ENCODE measurements at regions not wholly inside any gene's neighbourhood (a gene's known extent, or its start where the extent isn't known, plus 50 kb on each side); places are given as distances from the start of the nearest gene placed in this dataset.

DNA sequence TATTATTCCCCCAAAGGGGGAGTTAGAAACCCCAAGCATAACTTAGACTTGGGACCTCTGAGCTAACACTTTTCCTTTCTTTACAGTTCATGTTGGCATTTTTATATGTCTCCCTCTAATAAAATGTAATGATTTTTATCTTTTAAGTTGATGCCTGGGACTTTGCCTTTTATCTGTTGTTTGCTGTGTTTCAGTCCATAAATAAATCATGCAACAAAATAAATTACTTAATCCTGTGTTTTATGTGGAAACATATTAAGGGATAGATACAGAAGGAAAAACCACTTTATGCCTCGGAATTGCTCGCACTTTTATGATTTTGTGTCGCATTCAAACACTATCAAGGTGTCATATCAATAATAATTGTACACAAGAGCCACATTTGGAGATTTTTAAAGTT lies 93.7 kb upstream of the TBC1D5 start:
- no peaks in the 10 kb centered on the region for H3K9me3 Mint-ChIP-seq
- no peaks in the 10 kb centered on the region for H3K36me3 ChIP-seq (ENCODE audit: control insufficient read depth in 2 of 2, extremely low read depth in 1 of 2, insufficient read depth in 1 of 2, low read length in 1 of 2)
- CTCF ChIA-PET = interaction anchor here in 1 of 2 donors (0.6 kb wide), 1 partner anchor 1146 kb away, joined by 3 read pairs; no protein-coding TSS in a partner anchor

DNA sequence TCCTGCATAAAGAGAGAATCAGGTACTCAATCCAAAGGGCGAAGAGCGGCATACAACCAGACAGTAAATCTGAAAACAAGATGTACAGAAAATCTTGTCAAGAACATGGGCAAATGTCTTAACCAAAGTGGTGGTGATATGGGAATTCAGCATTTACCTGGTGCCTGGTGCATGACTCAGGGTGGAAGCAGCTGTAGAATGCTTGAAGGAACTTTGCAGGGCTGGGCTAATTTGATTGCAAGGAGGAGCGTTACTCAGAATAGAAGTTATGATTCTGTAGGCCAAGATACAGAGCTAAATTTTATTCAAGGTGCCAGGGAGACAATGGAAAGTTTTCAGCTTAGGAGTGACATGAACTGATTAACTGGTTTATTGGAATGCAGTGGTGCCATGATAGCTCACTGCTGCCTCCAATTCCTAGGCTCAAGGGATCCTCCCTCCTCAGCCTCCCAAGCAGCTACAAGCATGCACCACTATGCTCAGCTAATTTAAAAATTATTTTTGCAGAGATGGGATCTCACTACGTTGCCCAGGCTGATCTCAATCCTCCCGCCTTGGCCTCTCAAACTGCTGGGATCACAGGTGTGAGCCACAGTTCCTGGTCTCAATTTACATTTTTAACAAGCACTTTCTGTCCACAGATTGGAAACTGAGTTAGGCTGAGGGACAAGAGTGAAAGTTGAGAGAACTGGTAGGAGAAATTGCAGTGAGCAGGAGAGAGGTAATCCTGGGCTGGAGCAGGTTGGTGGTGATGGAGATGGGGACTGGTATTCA lies 91.5 kb upstream of the TBC1D5 start:
- Histone ChIP-seq H3K4me1 (ENCODE audit: control insufficient read depth in 1 of 2, extremely low read depth in 1 of 2, insufficient read depth in 2 of 2, low read length in 2 of 2) (no peaks in the 10 kb centered on the region), H3K9me3 (no peaks in the 10 kb centered on the region), H3K27me3 (replicated peaks in 1 of 2; ENCODE audit: control insufficient read depth in 2 of 2, extremely low read depth in 1 of 2, insufficient read depth in 2 of 2, low read length in 1 of 2) (peaks cover 0 to 3% of the 10 kb centered on the region in 2 experiments), H3K27ac (ENCODE audit: low read length) (no peak overlapping the region), H3K4me3 (ENCODE audit: control insufficient read depth in 1 of 2, extremely low read depth in 1 of 2, low read length in 1 of 2) (no peak overlapping the region), H3K36me3 (ENCODE audit: control insufficient read depth in 2 of 2, extremely low read depth in 1 of 2, insufficient read depth in 1 of 2, low read length in 1 of 2) (no peaks in the 10 kb centered on the region)
- Mint-ChIP-seq H3K4me3 (no peak overlapping the region), H3K27ac (no peak overlapping the region), H3K36me3 (no peaks in the 10 kb centered on the region), H3K9me3 (no peaks in the 10 kb centered on the region), H3K4me1 (no peaks in the 10 kb centered on the region), H3K27me3 (peaks cover 5% of the 10 kb centered on the region in 2 donors)
- 100% methylated on average over 2 of the region's 5 CpGs for WGBS (ENCODE audit: insufficient coverage)
- ATAC-seq (replicated peaks in 1 of 4) (no peak), DNase-seq (no peak)
- ChIA-PET POLR2A (no interaction called here), CTCF (interaction anchor here in 1 of 2 donors (0.6 to 1.1 kb wide), 2 partner anchors 9 to 238 kb away, joined by 3 to 4 read pairs; no protein-coding TSS in a partner anchor)

More for the DNA sequence above, 93.7 kb upstream of the TBC1D5 start:
- DNase-seq = no peak
- no CpG with 5 or more reads among the region's 3 CpGs for WGBS (ENCODE audit: insufficient coverage)
- Histone ChIP-seq H3K4me1 (ENCODE audit: control insufficient read depth in 1 of 2, extremely low read depth in 1 of 2, insufficient read depth in 2 of 2, low read length in 2 of 2) (no peaks in the 10 kb centered on the region), H3K4me3 (ENCODE audit: control insufficient read depth in 1 of 2, extremely low read depth in 1 of 2, low read length in 1 of 2) (no peak overlapping the region), H3K27me3 (replicated peaks in 1 of 2; ENCODE audit: control insufficient read depth in 2 of 2, extremely low read depth in 1 of 2, insufficient read depth in 2 of 2, low read length in 1 of 2) (peaks cover 0 to 6% of the 10 kb centered on the region in 2 experiments), H3K27ac (ENCODE audit: low read length) (no peak overlapping the region), H3K9me3 (no peaks in the 10 kb centered on the region)
- Mint-ChIP-seq H3K4me1 (no peaks in the 10 kb centered on the region), H3K27me3 (peaks cover 5% of the 10 kb centered on the region in 2 donors), H3K27ac (no peak overlapping the region), H3K4me3 (no peak overlapping the region), H3K36me3 (no peaks in the 10 kb centered on the region)
- POLR2A ChIA-PET = no interaction called here
- ATAC-seq (replicated peaks in 1 of 4) = no peak

DNA sequence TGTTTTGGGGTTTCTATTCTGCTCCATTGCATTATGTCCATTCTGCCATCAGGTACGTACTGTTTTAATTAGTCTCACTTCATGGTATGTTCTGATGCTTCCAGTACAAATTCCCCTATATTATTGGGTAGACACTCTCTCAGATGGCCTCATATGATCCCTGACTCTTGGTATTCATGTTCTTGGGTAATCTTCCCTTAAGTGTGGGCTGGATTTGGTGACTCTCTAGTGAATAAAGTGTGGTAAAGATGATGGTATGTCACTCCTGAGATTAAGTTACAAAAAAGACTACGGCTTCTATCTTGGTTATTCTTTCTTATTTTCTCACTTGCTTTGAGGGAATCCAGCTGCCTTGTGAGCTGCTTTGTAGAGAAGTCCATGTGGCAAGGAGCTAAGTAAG lies 89.6 kb upstream of the TBC1D5 start:
- Mint-ChIP-seq H3K9me3 (no peaks in the 10 kb centered on the region), H3K4me3 (no peak overlapping the region), H3K27me3 (no peaks in the 10 kb centered on the region), H3K4me1 (no peaks in the 10 kb centered on the region), H3K36me3 (no peaks in the 10 kb centered on the region), H3K27ac (no peak overlapping the region)
- ATAC-seq (replicated peaks in 1 of 4) (no peak), DNase-seq (no peak)
- Histone ChIP-seq H3K4me1 (ENCODE audit: control insufficient read depth in 1 of 2, extremely low read depth in 1 of 2, insufficient read depth in 2 of 2, low read length in 2 of 2) (no peaks in the 10 kb centered on the region), H3K27me3 (replicated peaks in 1 of 2; ENCODE audit: control insufficient read depth in 2 of 2, extremely low read depth in 1 of 2, insufficient read depth in 2 of 2, low read length in 1 of 2) (peaks cover 0 to 3% of the 10 kb centered on the region in 2 experiments), H3K4me3 (ENCODE audit: control insufficient read depth in 1 of 2, extremely low read depth in 1 of 2, low read length in 1 of 2) (no peak overlapping the region), H3K9me3 (no peaks in the 10 kb centered on the region), H3K27ac (ENCODE audit: low read length) (no peak overlapping the region), H3K36me3 (ENCODE audit: control insufficient read depth in 2 of 2, extremely low read depth in 1 of 2, insufficient read depth in 1 of 2, low read length in 1 of 2) (no peaks in the 10 kb centered on the region)
- CTCF ChIA-PET = interaction anchor here in 1 of 2 donors (1.9 kb wide), 1 partner anchor 10 kb away, joined by 12 read pairs; no protein-coding TSS in a partner anchor
- WGBS (ENCODE audit: insufficient coverage) = no CpG with 5 or more reads among the region's 2 CpGs
- POLR2A ChIA-PET = no interaction called here

DNA sequence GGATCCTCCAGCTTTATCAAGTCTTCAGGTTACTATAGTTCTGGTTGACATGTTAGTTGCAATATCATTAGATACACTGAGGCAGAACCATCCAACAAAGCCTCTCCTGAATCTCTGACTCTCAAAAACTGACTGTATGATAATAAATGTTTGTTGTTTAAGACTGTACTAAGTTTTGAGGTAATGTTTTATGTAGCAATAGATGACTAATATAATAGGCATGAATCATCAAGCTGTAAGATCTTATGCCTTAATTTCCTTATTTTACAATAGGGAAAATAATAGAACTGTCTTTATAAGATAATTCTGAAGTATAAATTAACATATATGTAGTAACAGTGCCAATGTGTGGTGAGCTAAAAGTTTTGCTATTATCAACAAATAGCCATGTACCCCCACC lies 88.9 kb upstream of the TBC1D5 start:
- no peak for ATAC-seq (replicated peaks in 1 of 4)
- DNase-seq = no peak
- H3K27ac Mint-ChIP-seq = no peak overlapping the region

DNA sequence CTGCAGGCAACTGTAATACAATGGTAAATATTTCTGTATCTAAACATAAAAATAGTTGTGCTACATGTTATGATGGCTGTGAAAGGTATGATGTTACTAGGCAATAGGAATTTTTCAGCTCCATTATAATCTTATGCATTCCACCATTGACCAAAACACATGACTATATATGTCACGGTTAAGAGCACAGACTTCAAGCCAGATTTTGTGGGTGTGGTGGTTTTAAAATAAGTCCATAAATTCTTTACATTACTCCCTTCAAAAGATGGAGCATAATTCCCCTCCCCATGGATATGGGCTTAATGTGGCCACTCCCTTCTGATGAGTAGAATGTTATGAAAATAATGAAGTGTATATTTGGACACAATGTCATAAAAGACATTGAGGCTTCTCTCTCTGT lies 88.4 kb upstream of the TBC1D5 start:
- no peak for ATAC-seq (replicated peaks in 1 of 4)
- CTCF ChIA-PET = interaction anchor here in 1 of 2 donors (1.9 kb wide), 1 partner anchor 11 kb away, joined by 12 read pairs; no protein-coding TSS in a partner anchor

More for the DNA sequence above, 88.9 kb upstream of the TBC1D5 start:
- no peak overlapping the region for H3K27ac ChIP-seq (ENCODE audit: low read length)
- Mint-ChIP-seq H3K9me3 (no peaks in the 10 kb centered on the region), H3K4me3 (no peak overlapping the region), H3K36me3 (no peaks in the 10 kb centered on the region), H3K27me3 (no peaks in the 10 kb centered on the region), H3K4me1 (no peaks in the 10 kb centered on the region)
- no peak overlapping the region for H3K4me3 ChIP-seq (ENCODE audit: control insufficient read depth in 1 of 2, extremely low read depth in 1 of 2, low read length in 1 of 2)
- no peaks in the 10 kb centered on the region for H3K9me3 ChIP-seq
- ChIA-PET CTCF (interaction anchor here in 1 of 2 donors (1.9 kb wide), 1 partner anchor 10 kb away, joined by 12 read pairs; no protein-coding TSS in a partner anchor), POLR2A (no interaction called here)
- no peaks in the 10 kb centered on the region for H3K4me1 ChIP-seq (ENCODE audit: control insufficient read depth in 1 of 2, extremely low read depth in 1 of 2, insufficient read depth in 2 of 2, low read length in 2 of 2)
- H3K36me3 ChIP-seq (ENCODE audit: control insufficient read depth in 2 of 2, extremely low read depth in 1 of 2, insufficient read depth in 1 of 2, low read length in 1 of 2) = no peaks in the 10 kb centered on the region
- peaks cover 0 to 3% of the 10 kb centered on the region in 2 experiments for H3K27me3 ChIP-seq (replicated peaks in 1 of 2; ENCODE audit: control insufficient read depth in 2 of 2, extremely low read depth in 1 of 2, insufficient read depth in 2 of 2, low read length in 1 of 2)

DNA sequence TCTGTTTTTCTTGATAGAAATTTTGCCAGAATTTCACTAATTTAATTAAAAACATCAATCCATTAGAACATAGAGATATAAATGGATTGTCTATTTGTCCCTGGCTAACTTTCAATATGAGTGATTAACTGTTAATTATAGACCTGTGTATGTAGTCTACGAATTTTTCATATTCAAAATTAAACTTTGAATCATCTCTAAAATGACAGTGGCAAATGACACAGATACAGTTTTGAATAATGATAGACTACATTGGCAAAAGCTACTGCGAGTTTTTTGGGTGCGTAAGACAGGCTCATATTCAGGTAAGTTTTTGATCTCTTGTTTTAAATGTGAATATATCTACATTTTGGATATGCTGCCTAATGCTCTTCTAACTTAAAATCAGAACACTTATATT lies 86.0 kb upstream of the TBC1D5 start:
- ATAC-seq (replicated peaks in 1 of 4) (no peak), DNase-seq (no peak)
- no CpG with 5 or more reads among the region's 3 CpGs for WGBS (ENCODE audit: insufficient coverage)
- H3K4me3 ChIP-seq (ENCODE audit: control insufficient read depth in 1 of 2, extremely low read depth in 1 of 2, low read length in 1 of 2) = no peak overlapping the region
- Mint-ChIP-seq H3K27me3 (peaks cover 2 to 4% of the 10 kb centered on the region in 2 donors), H3K36me3 (no peaks in the 10 kb centered on the region), H3K27ac (no peak overlapping the region), H3K4me1 (no peaks in the 10 kb centered on the region), H3K4me3 (no peak overlapping the region), H3K9me3 (no peaks in the 10 kb centered on the region)
- no peaks in the 10 kb centered on the region for H3K27me3 ChIP-seq (replicated peaks in 1 of 2; ENCODE audit: control insufficient read depth in 2 of 2, extremely low read depth in 1 of 2, insufficient read depth in 2 of 2, low read length in 1 of 2)
- no peak overlapping the region for H3K27ac ChIP-seq (ENCODE audit: low read length)
- H3K36me3 ChIP-seq (ENCODE audit: control insufficient read depth in 2 of 2, extremely low read depth in 1 of 2, insufficient read depth in 1 of 2, low read length in 1 of 2) = no peaks in the 10 kb centered on the region
- H3K4me1 ChIP-seq (ENCODE audit: control insufficient read depth in 1 of 2, extremely low read depth in 1 of 2, insufficient read depth in 2 of 2, low read length in 2 of 2) = no peaks in the 10 kb centered on the region
- no peaks in the 10 kb centered on the region for H3K9me3 ChIP-seq
- CTCF ChIA-PET = no interaction called here
- POLR2A ChIA-PET = no interaction called here

More for the DNA sequence above, 88.4 kb upstream of the TBC1D5 start:
- POLR2A ChIA-PET = no interaction called here
- no peaks in the 10 kb centered on the region for H3K9me3 Mint-ChIP-seq
- Histone ChIP-seq H3K9me3 (no peaks in the 10 kb centered on the region), H3K4me1 (ENCODE audit: control insufficient read depth in 1 of 2, extremely low read depth in 1 of 2, insufficient read depth in 2 of 2, low read length in 2 of 2) (no peaks in the 10 kb centered on the region), H3K4me3 (ENCODE audit: control insufficient read depth in 1 of 2, extremely low read depth in 1 of 2, low read length in 1 of 2) (no peak overlapping the region), H3K27me3 (replicated peaks in 1 of 2; ENCODE audit: control insufficient read depth in 2 of 2, extremely low read depth in 1 of 2, insufficient read depth in 2 of 2, low read length in 1 of 2) (peaks cover 0 to 3% of the 10 kb centered on the region in 2 experiments), H3K27ac (ENCODE audit: low read length) (no peak overlapping the region), H3K36me3 (ENCODE audit: control insufficient read depth in 2 of 2, extremely low read depth in 1 of 2, insufficient read depth in 1 of 2, low read length in 1 of 2) (no peaks in the 10 kb centered on the region)
- no peaks in the 10 kb centered on the region for H3K4me1 Mint-ChIP-seq
- DNase-seq = no peak
- no peaks in the 10 kb centered on the region for H3K36me3 Mint-ChIP-seq
- WGBS (ENCODE audit: insufficient coverage) = no CpG with 5 or more reads among the region's 1 CpG
- H3K4me3 Mint-ChIP-seq = no peak overlapping the region
- H3K27me3 Mint-ChIP-seq = no peaks in the 10 kb centered on the region
- no peak overlapping the region for H3K27ac Mint-ChIP-seq
